Psoas muscle (tissue), 7 donors: ENCODE measurements at regions not wholly inside any gene's neighbourhood (a gene's known extent, or its start where the extent isn't known, plus 50 kb on each side); places are given as distances from the start of the nearest gene placed in this dataset.

Experiments used
- ATAC-seq, 4 donors: fragments of 200-7000 bp; cut with Tn5 transposase; one replicate each; pipeline ENCODE4 v1.9.1; 2020; ENCODE audit warnings: moderate library complexity in 3 of 4, mild to moderate bottlenecking in 2 of 4
- DNase-seq, 2 donors: peaks; one replicate each; pipeline ENCODE4 v3.0.0-alpha.2; 2020
- H3K27ac ChIP-seq: fragments of 200-600 bp; one replicate; pipeline ENCODE4 v1.8.0; 2022
- H3K27me3 ChIP-seq, 3 donors: fragments of 200-600 bp in 1 of 3; one replicate each; pipeline versions ENCODE4 v1.6.1 to v1.8.0; 2013 to 2022; ENCODE audit warnings: low read length in 2 of 3, mild to moderate bottlenecking in 2 of 3, moderate library complexity in 1 of 3; ENCODE audit not compliant: insufficient read depth in 3 of 3
- H3K36me3 ChIP-seq, 2 donors: fragments of 200-600 bp in 1 of 2; one replicate each; pipeline versions ENCODE4 v1.6.1 to v1.8.0; 2013 to 2022; ENCODE audit warnings: low read depth in 1 of 2, mild to moderate bottlenecking in 1 of 2, moderate library complexity in 1 of 2; ENCODE audit not compliant: insufficient read depth in 1 of 2
- H3K4me1 ChIP-seq: fragments of 200-600 bp; one replicate; pipeline ENCODE4 v1.8.0; 2022
- H3K4me3 ChIP-seq: fragments of 200-600 bp; one replicate; pipeline ENCODE4 v1.8.0; 2022; ENCODE audit warnings: mild to moderate bottlenecking
- H3K9me3 ChIP-seq: fragments of 200-600 bp; one replicate; pipeline ENCODE4 v1.8.0; 2022
- CTCF ChIP-seq: fragments of 200-600 bp; IDR thresholded peaks from one replicate; pipeline ENCODE4 v1.8.0; 2022; ENCODE audit warnings: antibody characterized with exemption
- whole genome bisulfite sequencing, 3 donors: extraction: QIAGEN DNeasy Blood & Tissue Kit; methylation state at CpG; one replicate each; pipeline versions ENCODE4 v1.1.6 to v1.1.7; 2013; 5-methylcytosine and 5-hydroxymethylcytosine counted together
- intact Hi-C, 2 donors: fragments of 100-400 bp; cut with DNase I; formaldehyde crosslinking; loops; one replicate each; pipeline versions ENCODE4 v1.11.0 to v1.14.2; 2022
- donor health status: healthy with polysubstance abuse.
- donor health status: DM: no; HTN: no; CAD: no; lungs with moderate emphysema.
- donor health status: Bipolar disorder and iron deficiency.
- donor health status: healthy.
- donor health status: DM: yes; HTN: yes; CAD: no.
- donor health status: DM: no; HTN: no; CAD: no.
- donor health status: DM: yes; HTN: yes; CAD: no.

DNA sequence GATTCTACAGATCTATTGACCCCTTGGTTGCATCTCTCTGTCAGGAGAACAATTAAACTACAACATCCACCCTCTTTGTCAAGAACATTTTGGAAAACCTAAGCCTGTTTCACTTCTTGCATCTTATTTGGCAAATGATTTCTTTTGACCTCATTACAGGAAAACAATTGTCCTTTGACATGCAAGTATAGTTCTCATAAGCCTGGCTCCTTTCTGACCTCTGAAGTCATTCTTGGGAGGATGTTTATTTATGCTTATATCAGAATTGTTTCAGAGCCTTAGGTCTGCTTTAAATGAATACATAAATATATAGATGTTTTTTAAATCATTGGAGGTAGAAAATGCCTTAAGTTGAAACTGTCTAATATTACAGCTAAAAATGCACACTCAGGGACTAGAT, 361.3 kb upstream of the PTGER4 start:
- H3K27me3 ChIP-seq: no peaks in the 10 kb centered on the region
- TF ChIP-seq CTCF: no peak
- H3K4me1 ChIP-seq: no peaks in the 10 kb centered on the region
- intact Hi-C loops: no loop called here
- no peak overlapping the region for H3K4me3 ChIP-seq
- H3K9me3 ChIP-seq: no peaks in the 10 kb centered on the region
- H3K27ac ChIP-seq: no peak overlapping the region
- no peaks in the 10 kb centered on the region for H3K36me3 ChIP-seq
- ATAC-seq (no peak), DNase-seq (no peak)

GRCh38 chr5:40317023-40317422, 362.7 kb upstream of the PTGER4 start:
- no peak for TF ChIP-seq CTCF
- WGBS, 3 donors: 64 to 68% (median 66%) methylated on average over 3 of the region's 3 CpGs
- ATAC-seq: no peak

GRCh38 chr5:40315126-40315525, 364.6 kb upstream of the PTGER4 start:
- intact Hi-C loops: no loop called here
- H3K9me3 ChIP-seq: no peaks in the 10 kb centered on the region
- H3K27ac ChIP-seq: no peak overlapping the region
- H3K27me3 ChIP-seq: no peaks in the 10 kb centered on the region
- no peak for TF ChIP-seq CTCF
- H3K4me1 ChIP-seq: no peaks in the 10 kb centered on the region
- no peak for DNase-seq
- 43 to 52% (median 50%) methylated on average over 1 of the region's 1 CpG for WGBS, 3 donors
- H3K36me3 ChIP-seq: no peaks in the 10 kb centered on the region
- no peak for ATAC-seq
- H3K4me3 ChIP-seq: no peak overlapping the region

More at GRCh38 chr5:40317023-40317422, 362.7 kb upstream of the PTGER4 start:
- Histone ChIP-seq H3K4me1 (no peaks in the 10 kb centered on the region), H3K27me3 (no peaks in the 10 kb centered on the region), H3K4me3 (no peak overlapping the region), H3K36me3 (no peaks in the 10 kb centered on the region), H3K9me3 (no peaks in the 10 kb centered on the region), H3K27ac (no peak overlapping the region)
- intact Hi-C loops: no loop called here
- no peak for DNase-seq

DNA sequence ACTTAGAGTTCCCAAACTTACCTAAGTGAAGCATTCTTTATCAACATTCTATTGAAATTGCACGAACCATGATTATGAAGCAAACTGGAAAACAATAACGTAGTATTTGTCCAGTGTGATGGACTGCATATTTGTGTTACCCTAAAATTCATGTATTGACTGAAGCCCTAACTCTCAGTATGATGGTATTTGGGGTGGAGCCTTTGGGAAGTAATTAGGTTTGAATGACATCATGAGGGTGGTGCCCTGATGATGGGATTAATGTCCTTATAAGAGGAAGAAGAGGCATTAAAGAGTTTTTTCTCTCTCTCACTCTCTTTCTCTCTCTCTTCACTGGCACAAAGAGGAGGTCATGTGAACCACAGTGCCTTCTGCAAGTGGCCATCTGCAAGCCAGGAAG, 365.4 kb upstream of the PTGER4 start:
- H3K4me3 ChIP-seq: no peak overlapping the region
- DNase-seq (no peak), ATAC-seq (no peak)
- intact Hi-C loops: no loop called here
- no peak for TF ChIP-seq CTCF
- no peak overlapping the region for H3K27ac ChIP-seq
- WGBS, 3 donors: 93 to 97% (median 94%) methylated on average over 2 of the region's 2 CpGs
- H3K4me1 ChIP-seq: no peaks in the 10 kb centered on the region
- H3K36me3 ChIP-seq: no peaks in the 10 kb centered on the region
- no peaks in the 10 kb centered on the region for H3K27me3 ChIP-seq
- H3K9me3 ChIP-seq: no peaks in the 10 kb centered on the region

DNA sequence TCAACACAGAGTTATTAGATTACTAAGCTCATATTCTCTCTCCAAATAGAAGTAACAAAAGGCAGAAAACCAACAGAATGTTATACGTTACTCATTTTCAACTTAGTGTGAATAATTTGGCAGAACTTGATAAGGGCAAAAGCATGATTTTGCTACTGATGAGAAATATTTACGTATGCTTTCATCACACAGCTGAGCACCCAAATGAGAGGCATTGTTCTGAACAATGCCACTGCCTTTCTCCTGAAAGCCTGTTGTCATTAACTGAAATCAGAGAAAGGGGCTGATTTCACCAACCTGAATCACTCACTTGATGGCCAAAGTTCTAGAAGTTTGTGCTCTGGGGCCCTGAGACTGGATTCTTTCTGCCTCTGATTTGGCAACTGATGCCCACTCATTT, 367.5 kb upstream of the PTGER4 start:
- DNase-seq (no peak), ATAC-seq (no peak)
- H3K4me3 ChIP-seq: no peak overlapping the region
- H3K36me3 ChIP-seq: no peaks in the 10 kb centered on the region
- no peaks in the 10 kb centered on the region for H3K27me3 ChIP-seq
- no peak for TF ChIP-seq CTCF
- 31 to 62% (median 55%) methylated on average over 2 of the region's 2 CpGs for WGBS, 3 donors
- no peaks in the 10 kb centered on the region for H3K9me3 ChIP-seq
- no peaks in the 10 kb centered on the region for H3K4me1 ChIP-seq
- no peak overlapping the region for H3K27ac ChIP-seq
- intact Hi-C loops: no loop called here
